PC-3 (cell line): ENCODE measurements at regions not wholly inside any gene's neighbourhood (a gene's known extent, or its start where the extent isn't known, plus 50 kb on each side); places are given as distances from the start of the nearest gene placed in this dataset.

Source experiments
- CTCF ChIP-seq: fragments of 300-600 bp; sonication (generic); conservative IDR thresholded peaks from 2 replicates; pipeline ENCODE4 v1.5.1; 2017; ENCODE audit warnings: antibody characterized with exemption, low read depth, mild to moderate bottlenecking, low read length
- EZH2phosphoT487 ChIP-seq: fragments of 300-600 bp; sonication (generic); IDR thresholded peaks from 2 replicates; pipeline ENCODE4 v1.6.1; 2018; ENCODE audit warnings: mild to moderate bottlenecking, antibody characterized with exemption, low read length, borderline replicate concordance

GRCh38 chr12:100703868-100704267, 90.7 kb upstream of the ANO4 start:
- TF ChIP-seq CTCF, result no peak
- no peak for TF ChIP-seq EZH2phosphoT487
